ENCODE measurements at regions not wholly inside any gene's neighbourhood (a gene's known extent, or its start where the extent isn't known, plus 50 kb on each side); places are given as distances from the start of the nearest gene placed in this dataset.

- TF ChIP-seq TOX (CRISPR knock-in tag; IDR thresholded peaks at IDR 0.05; ENCODE audit: borderline replicate concordance) (no peak), ZNF8 (CRISPR knock-in tag; IDR thresholded peaks at IDR 0.05) (no peak), BACH2 (CRISPR knock-in tag; IDR thresholded peaks at IDR 0.05; ENCODE audit: borderline replicate concordance) (no peak), SNAI2 (CRISPR knock-in tag; IDR thresholded peaks at IDR 0.05) (no peak), CSRNP3 (CRISPR knock-in tag; IDR thresholded peaks at IDR 0.05) (no peak), PPARA (CRISPR knock-in tag; IDR thresholded peaks at IDR 0.05; ENCODE audit: borderline replicate concordance) (no peak), ISL1 (CRISPR knock-in tag; IDR thresholded peaks at IDR 0.05) (no peak), ZFP30 (CRISPR knock-in tag; IDR thresholded peaks at IDR 0.05) (no peak), OSR1 (CRISPR knock-in tag; IDR thresholded peaks at IDR 0.05) (no peak), PATZ1 (CRISPR knock-in tag; IDR thresholded peaks at IDR 0.05; ENCODE audit: borderline replicate concordance) (no peak)
- TF ChIP-seq, protein P1, sequence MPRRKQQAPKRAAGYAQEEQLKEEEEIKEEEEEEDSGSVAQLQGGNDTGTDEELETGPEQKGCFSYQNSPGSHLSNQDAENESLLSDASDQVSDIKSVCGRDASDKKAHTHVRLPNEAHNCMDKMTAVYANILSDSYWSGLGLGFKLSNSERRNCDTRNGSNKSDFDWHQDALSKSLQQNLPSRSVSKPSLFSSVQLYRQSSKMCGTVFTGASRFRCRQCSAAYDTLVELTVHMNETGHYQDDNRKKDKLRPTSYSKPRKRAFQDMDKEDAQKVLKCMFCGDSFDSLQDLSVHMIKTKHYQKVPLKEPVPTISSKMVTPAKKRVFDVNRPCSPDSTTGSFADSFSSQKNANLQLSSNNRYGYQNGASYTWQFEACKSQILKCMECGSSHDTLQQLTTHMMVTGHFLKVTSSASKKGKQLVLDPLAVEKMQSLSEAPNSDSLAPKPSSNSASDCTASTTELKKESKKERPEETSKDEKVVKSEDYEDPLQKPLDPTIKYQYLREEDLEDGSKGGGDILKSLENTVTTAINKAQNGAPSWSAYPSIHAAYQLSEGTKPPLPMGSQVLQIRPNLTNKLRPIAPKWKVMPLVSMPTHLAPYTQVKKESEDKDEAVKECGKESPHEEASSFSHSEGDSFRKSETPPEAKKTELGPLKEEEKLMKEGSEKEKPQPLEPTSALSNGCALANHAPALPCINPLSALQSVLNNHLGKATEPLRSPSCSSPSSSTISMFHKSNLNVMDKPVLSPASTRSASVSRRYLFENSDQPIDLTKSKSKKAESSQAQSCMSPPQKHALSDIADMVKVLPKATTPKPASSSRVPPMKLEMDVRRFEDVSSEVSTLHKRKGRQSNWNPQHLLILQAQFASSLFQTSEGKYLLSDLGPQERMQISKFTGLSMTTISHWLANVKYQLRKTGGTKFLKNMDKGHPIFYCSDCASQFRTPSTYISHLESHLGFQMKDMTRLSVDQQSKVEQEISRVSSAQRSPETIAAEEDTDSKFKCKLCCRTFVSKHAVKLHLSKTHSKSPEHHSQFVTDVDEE (CRISPR knock-in tag; IDR thresholded peaks at IDR 0.05) = no peak
- ATAC-seq = no peak
These were observed 1507.6 kb downstream of the PCDH9 start for GRCh38 chr13:65722506-65722905.

DNA sequence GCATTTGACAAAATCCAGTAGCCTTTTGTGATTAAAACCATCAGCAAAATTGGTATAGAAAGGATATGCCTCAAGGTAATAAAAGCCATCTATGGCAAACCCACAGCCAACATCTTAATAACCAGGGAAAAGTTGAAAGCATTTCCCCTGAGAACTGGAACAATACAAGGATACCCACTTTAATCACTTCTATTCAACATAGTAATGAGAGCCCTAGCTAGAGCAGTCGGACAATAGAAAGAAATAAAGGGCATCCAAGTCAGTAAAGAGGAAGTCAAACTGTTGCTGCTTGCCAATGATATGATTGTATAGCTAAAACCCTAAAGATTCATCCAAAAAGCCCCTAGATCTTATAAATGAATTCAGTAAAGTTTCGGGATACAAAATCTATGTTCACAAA is 1510.3 kb downstream of the PCDH9 start:
- TF ChIP-seq PATZ1 (CRISPR knock-in tag; IDR thresholded peaks at IDR 0.05; ENCODE audit: borderline replicate concordance) (no peak), CSDC2 (CRISPR knock-in tag; IDR thresholded peaks at IDR 0.05) (no peak), BACH2 (CRISPR knock-in tag; IDR thresholded peaks at IDR 0.05; ENCODE audit: borderline replicate concordance) (no peak), ARNTL (CRISPR knock-in tag; IDR thresholded peaks at IDR 0.05; ENCODE audit: borderline replicate concordance, low read depth) (no peak), ESRRG (CRISPR knock-in tag; IDR thresholded peaks at IDR 0.05) (no peak), SNAI2 (CRISPR knock-in tag; IDR thresholded peaks at IDR 0.05) (no peak), GLIS3 (CRISPR knock-in tag; IDR thresholded peaks at IDR 0.05) (no peak), CREB5 (CRISPR knock-in tag; IDR thresholded peaks at IDR 0.05; ENCODE audit: low read depth) (no peak), RARB (CRISPR knock-in tag; IDR thresholded peaks at IDR 0.05) (no peak)
- no peak for ATAC-seq

GRCh38 chr13:65710514-65710913 is 1519.6 kb downstream of the PCDH9 start:
- no peak for ATAC-seq
- no peak for TF ChIP-seq BACH2 (CRISPR knock-in tag; IDR thresholded peaks at IDR 0.05; ENCODE audit: borderline replicate concordance)
- TF ChIP-seq ZNF8 (CRISPR knock-in tag; IDR thresholded peaks at IDR 0.05) = no peak
- TF ChIP-seq RARB (CRISPR knock-in tag; IDR thresholded peaks at IDR 0.05) = no peak
- no peak for TF ChIP-seq ZFP3 (CRISPR knock-in tag; IDR thresholded peaks at IDR 0.05)
- TF ChIP-seq CSRNP3 (CRISPR knock-in tag; IDR thresholded peaks at IDR 0.05) = no peak
- TF ChIP-seq ARNTL (CRISPR knock-in tag; IDR thresholded peaks at IDR 0.05; ENCODE audit: borderline replicate concordance, low read depth) = no peak
- TF ChIP-seq CREB5 (CRISPR knock-in tag; IDR thresholded peaks at IDR 0.05; ENCODE audit: low read depth) = no peak
- TF ChIP-seq PATZ1 (CRISPR knock-in tag; IDR thresholded peaks at IDR 0.05; ENCODE audit: borderline replicate concordance) = no peak
- no peak for TF ChIP-seq ISL1 (CRISPR knock-in tag; IDR thresholded peaks at IDR 0.05)
- no peak for TF ChIP-seq GLIS3 (CRISPR knock-in tag; IDR thresholded peaks at IDR 0.05)
- TF ChIP-seq, protein P1 (CRISPR knock-in tag; IDR thresholded peaks at IDR 0.05) = no peak
- TF ChIP-seq OSR1 (CRISPR knock-in tag; IDR thresholded peaks at IDR 0.05) = no peak
- no peak for TF ChIP-seq PPARA (CRISPR knock-in tag; IDR thresholded peaks at IDR 0.05; ENCODE audit: borderline replicate concordance)
- TF ChIP-seq ESRRG (CRISPR knock-in tag; IDR thresholded peaks at IDR 0.05) = no peak
